ENCODE measurements at regions not wholly inside any gene's neighbourhood (a gene's known extent, or its start where the extent isn't known, plus 50 kb on each side); places are given as distances from the start of the nearest gene placed in this dataset.

GRCh38 chr1:224558904-224559303 lies 57.2 kb upstream of the CNIH3 start:
- TF ChIP-seq POLR2AphosphoS5 (IDR thresholded peaks at IDR 0.05; ENCODE audit: low read depth, low read length) = no peak
- no peak for TF ChIP-seq ZNF274 (IDR thresholded peaks at IDR 0.05; ENCODE audit: low read depth, low read length)
- TF ChIP-seq CBX3 (IDR thresholded peaks at IDR 0.05; ENCODE audit: low read depth) = no peak
- TF ChIP-seq JUND (IDR thresholded peaks at IDR 0.05) = no peak
- no peak for TF ChIP-seq POLR2A (IDR thresholded peaks at IDR 0.05; ENCODE audit: borderline replicate concordance, extremely low read depth, insufficient read depth, insufficient read length)
- TF ChIP-seq YY1 (IDR thresholded peaks at IDR 0.05; ENCODE audit: extremely low read depth, insufficient replicate concordance, low read depth, low read length) = no peak
- TF ChIP-seq REST (IDR thresholded peaks at IDR 0.05; ENCODE audit: low read depth) = no peak
- TF ChIP-seq CTCF (IDR thresholded peaks at IDR 0.05 in 2 of 3, conservative IDR thresholded peaks at IDR 0.05 in 1 of 3; ENCODE audit: borderline replicate concordance in 1 of 3, insufficient read depth in 1 of 3, low read depth in 2 of 3, low read length in 2 of 3) = no peak
- TF ChIP-seq ATF3 (IDR thresholded peaks at IDR 0.05) = no peak
- TF ChIP-seq EZH2phosphoT487 (IDR thresholded peaks at IDR 0.05; ENCODE audit: borderline replicate concordance) = no peak
- TF ChIP-seq CEBPB (IDR thresholded peaks at IDR 0.05; ENCODE audit: low read depth) = no peak
